Stimulated activated CD8-positive, alpha-beta memory T cell treated with anti-CD3 and anti-CD28 coated beads, Interleukin-15, amount 100 ng/mL, for 1 hour (primary cell): ENCODE measurements at regions not wholly inside any gene's neighbourhood (a gene's known extent, or its start where the extent isn't known, plus 50 kb on each side); places are given as distances from the start of the nearest gene placed in this dataset.
A peak's percentile ranks its signal among the peaks of the same experiment; 100 is the strongest.
"Not testable (repeated sequence)": the region's sequence is repeated elsewhere in the genome, so short reads cannot be mapped to it uniquely, and the experiment has no call there.

Source experiments
- DNase-seq: peaks from one replicate; pipeline ENCODE4 v3.0.0-alpha.2; 2020; ENCODE audit warnings: low read depth

- DNase-seq = no peak
These were observed 74.2 kb downstream of the APOBEC1 start for GRCh38 chr12:7591531-7591930.

DNA sequence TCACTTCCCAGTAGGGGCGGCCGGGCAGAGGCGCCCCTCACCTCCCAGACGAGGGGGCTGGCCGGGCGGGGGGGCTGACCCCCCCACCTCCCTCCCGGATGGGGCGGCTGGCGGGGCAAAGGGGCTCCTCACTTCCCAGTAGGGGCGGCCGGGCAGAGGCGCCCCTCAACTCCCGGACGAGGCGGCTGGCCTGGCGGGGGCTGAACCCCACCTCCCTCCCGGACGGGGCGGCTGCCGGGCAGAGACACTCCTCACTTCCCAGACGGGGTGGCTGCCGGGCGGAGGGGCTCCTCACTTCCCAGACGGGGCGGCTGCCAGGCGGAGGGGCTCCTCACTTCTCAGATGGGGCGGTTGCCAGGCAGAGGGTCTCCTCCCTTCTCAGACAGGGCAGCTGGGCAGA, 75.6 kb downstream of the APOBEC1 start:
- not testable (repeated sequence) for DNase-seq

GRCh38 chr12:7588742-7589329, 76.9 kb downstream of the APOBEC1 start:
- peak; percentile 14 for DNase-seq

GRCh38 chr12:7584137-7584536, 80.6 kb upstream of the CD163 start:
- DNase-seq = not testable (repeated sequence)

DNA sequence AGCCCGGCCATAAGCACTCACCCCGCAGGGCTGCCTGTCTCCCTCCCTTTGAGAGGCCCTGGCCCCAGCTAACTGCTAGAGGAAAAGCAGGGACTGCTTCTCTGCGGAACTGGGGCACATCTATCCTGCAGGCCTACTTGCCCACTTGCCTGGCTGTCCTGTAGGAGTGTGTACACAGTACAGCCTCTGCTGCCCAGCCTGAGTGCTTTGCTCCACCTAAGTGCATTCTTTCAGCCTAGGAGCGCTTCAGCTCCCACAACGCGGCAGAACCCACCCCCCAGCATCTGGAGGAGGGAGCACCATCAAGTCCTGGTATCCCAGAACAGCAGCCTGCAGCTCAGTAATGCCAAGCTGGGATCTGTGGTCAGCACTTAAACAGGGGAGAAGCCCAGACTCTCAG, 79.9 kb upstream of the CD163 start:
- DNase-seq = no peak

GRCh38 chr12:7582796-7583195, 79.2 kb upstream of the CD163 start:
- DNase-seq = no peak

DNA sequence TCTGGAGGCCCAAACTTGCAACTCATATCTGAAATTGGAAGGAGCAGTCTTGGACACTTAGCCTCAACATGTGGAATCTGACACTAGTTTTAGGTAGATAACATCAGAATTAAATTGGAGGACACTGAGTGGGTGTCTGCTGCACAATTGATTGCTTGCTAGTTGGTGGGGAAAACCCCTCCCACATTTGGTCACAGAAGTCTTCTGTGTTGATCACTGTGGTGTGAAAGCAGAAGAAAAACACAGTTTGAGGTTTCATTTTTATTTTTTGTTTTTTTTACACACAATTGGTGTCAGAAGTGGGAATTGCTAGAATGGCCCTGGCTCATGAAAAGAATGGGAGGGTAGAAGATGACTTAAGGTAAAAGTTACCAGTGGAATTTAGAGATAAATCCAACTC, 78.0 kb upstream of the CD163 start:
- DNase-seq = no peak

GRCh38 chr12:7581046-7581445, 77.5 kb upstream of the CD163 start:
- DNase-seq = no peak

GRCh38 chr12:7571257-7571656, 67.7 kb upstream of the CD163 start:
- DNase-seq = no peak

GRCh38 chr12:7557227-7557626, 53.6 kb upstream of the CD163 start:
- DNase-seq = no peak

- DNase-seq = no peak
These were observed 52.2 kb upstream of the CD163 start for GRCh38 chr12:7555752-7556151.

GRCh38 chr12:7554831-7555230, 51.3 kb upstream of the CD163 start:
- not testable (repeated sequence) for DNase-seq
